ENCODE measurements at regions not wholly inside any gene's neighbourhood (a gene's known extent, or its start where the extent isn't known, plus 50 kb on each side); places are given as distances from the start of the nearest gene placed in this dataset.
"Not testable (repeated sequence)": the region's sequence is repeated elsewhere in the genome, so short reads cannot be mapped to it uniquely, and the experiment has no call there.

DNA sequence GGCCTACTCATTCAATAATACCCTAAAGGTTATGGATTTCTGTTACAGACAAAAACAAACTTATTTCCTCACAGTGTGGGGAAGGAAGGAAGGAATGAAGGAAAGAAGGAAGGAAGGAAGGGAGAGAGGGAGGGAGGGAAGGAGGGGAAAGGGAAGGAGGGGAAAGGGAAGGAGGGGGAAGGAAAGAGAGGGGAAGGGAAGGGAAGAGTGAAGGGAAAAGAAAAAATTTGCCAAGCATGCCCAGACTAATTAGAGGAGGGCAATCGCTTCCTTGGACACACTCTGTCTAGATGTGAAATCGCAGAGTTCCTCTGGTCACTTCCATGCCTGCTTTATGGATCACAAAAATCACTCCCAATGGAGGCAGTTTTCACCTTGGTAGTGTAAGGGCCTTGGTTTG, 570.1 kb upstream of the SOX9 start:
- Histone ChIP-seq H3K4me3 (ENCODE audit: insufficient read depth, low read depth, low read length) (no peak overlapping the region), H3K36me3 (ENCODE audit: control insufficient read depth, insufficient read depth, low read length) (no peaks in the 10 kb centered on the region), H3K4me1 (ENCODE audit: control insufficient read depth, insufficient read depth, low read length) (no peaks in the 10 kb centered on the region), H3K9me3 (ENCODE audit: control insufficient read depth, low read length) (no peaks in the 10 kb centered on the region), H3K27me3 (ENCODE audit: control insufficient read depth, insufficient read depth, low read length, poor library complexity, severe bottlenecking) (no peaks in the 10 kb centered on the region), H3K27ac (ENCODE audit: insufficient read depth, low read depth, low read length, poor library complexity, severe bottlenecking) (no peak overlapping the region)
- 95 to 96% methylated on average over 2 of the region's 2 CpGs for WGBS, 2 experiments

- Histone ChIP-seq H3K36me3 (ENCODE audit: control insufficient read depth, insufficient read depth, low read length) (no peaks in the 10 kb centered on the region), H3K27ac (ENCODE audit: insufficient read depth, low read depth, low read length, poor library complexity, severe bottlenecking) (no peak overlapping the region), H3K4me1 (ENCODE audit: control insufficient read depth, insufficient read depth, low read length) (no peaks in the 10 kb centered on the region), H3K9me3 (ENCODE audit: control insufficient read depth, low read length) (no peaks in the 10 kb centered on the region), H3K27me3 (ENCODE audit: control insufficient read depth, insufficient read depth, low read length, poor library complexity, severe bottlenecking) (no peaks in the 10 kb centered on the region), H3K4me3 (ENCODE audit: insufficient read depth, low read depth, low read length) (no peak overlapping the region)
- WGBS, 2 experiments, result 91 to 92% methylated on average over 5 of the region's 5 CpGs
These were observed 567.4 kb upstream of the SOX9 start for GRCh38 chr17:71553381-71553780.

DNA sequence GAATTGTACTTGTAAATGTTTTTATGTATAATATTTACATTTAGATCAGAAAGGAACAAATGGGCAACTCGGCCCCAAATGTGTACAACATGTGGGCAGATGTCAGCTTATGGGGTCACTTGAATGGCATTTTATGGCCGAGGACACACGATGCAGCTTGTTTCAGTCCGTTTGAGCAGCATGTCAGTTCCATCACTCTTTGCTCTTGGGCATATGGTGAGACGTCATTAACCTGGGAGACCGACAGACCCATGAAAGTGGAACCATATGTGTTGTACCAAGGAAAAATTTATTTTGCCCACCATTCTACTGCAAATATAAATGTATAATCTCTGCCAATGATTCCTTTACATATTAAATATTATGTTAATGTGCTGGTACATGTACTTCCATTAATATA, 561.9 kb upstream of the SOX9 start:
- Histone ChIP-seq H3K4me1 (ENCODE audit: control insufficient read depth, insufficient read depth, low read length) (no peaks in the 10 kb centered on the region), H3K4me3 (ENCODE audit: insufficient read depth, low read depth, low read length) (no peak overlapping the region), H3K27me3 (ENCODE audit: control insufficient read depth, insufficient read depth, low read length, poor library complexity, severe bottlenecking) (no peaks in the 10 kb centered on the region), H3K9me3 (ENCODE audit: control insufficient read depth, low read length) (no peaks in the 10 kb centered on the region), H3K27ac (ENCODE audit: insufficient read depth, low read depth, low read length, poor library complexity, severe bottlenecking) (no peak overlapping the region), H3K36me3 (ENCODE audit: control insufficient read depth, insufficient read depth, low read length) (no peaks in the 10 kb centered on the region)
- WGBS, 2 experiments, result 96% methylated on average over 6 of the region's 6 CpGs

- Histone ChIP-seq H3K27me3 (ENCODE audit: control insufficient read depth, insufficient read depth, low read length, poor library complexity, severe bottlenecking) (no peaks in the 10 kb centered on the region), H3K4me1 (ENCODE audit: control insufficient read depth, insufficient read depth, low read length) (no peaks in the 10 kb centered on the region), H3K27ac (ENCODE audit: insufficient read depth, low read depth, low read length, poor library complexity, severe bottlenecking) (no peak overlapping the region), H3K36me3 (ENCODE audit: control insufficient read depth, insufficient read depth, low read length) (no peaks in the 10 kb centered on the region), H3K9me3 (ENCODE audit: control insufficient read depth, low read length) (no peaks in the 10 kb centered on the region), H3K4me3 (ENCODE audit: insufficient read depth, low read depth, low read length) (no peak overlapping the region)
- 81 to 84% methylated on average over 1 of the region's 2 CpGs for WGBS, 2 experiments
These were observed 548.5 kb upstream of the SOX9 start for GRCh38 chr17:71572343-71572742.

DNA sequence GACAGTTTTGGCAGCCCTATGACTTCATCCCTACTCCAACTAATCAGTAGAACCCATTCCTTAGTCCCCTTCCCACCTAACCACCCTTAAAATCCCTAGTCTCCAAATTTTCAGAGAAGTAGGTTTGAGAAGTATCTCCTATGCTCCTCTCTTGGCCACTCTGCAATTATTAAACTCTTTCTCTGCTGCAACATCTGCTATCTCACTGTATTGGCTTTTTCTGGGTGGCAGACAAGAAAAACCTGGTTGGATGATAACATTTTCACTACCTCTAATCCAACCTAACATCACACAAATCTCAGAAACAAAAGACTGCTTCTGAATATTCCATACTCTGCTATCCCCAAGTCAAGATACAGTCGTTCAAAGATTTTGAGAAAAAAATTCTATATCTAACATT, 542.4 kb upstream of the SOX9 start:
- Histone ChIP-seq H3K4me3 (ENCODE audit: insufficient read depth, low read depth, low read length) (no peak overlapping the region), H3K27me3 (ENCODE audit: control insufficient read depth, insufficient read depth, low read length, poor library complexity, severe bottlenecking) (no peaks in the 10 kb centered on the region), H3K27ac (ENCODE audit: insufficient read depth, low read depth, low read length, poor library complexity, severe bottlenecking) (no peak overlapping the region), H3K9me3 (ENCODE audit: control insufficient read depth, low read length) (no peaks in the 10 kb centered on the region), H3K36me3 (ENCODE audit: control insufficient read depth, insufficient read depth, low read length) (no peaks in the 10 kb centered on the region), H3K4me1 (ENCODE audit: control insufficient read depth, insufficient read depth, low read length) (no peaks in the 10 kb centered on the region)
- WGBS, 2 experiments, result 90% methylated on average over 1 of the region's 1 CpG; no CpG with 5 or more reads in 1 of the 2 experiments

- H3K27ac ChIP-seq (ENCODE audit: insufficient read depth, low read depth, low read length, poor library complexity, severe bottlenecking), result no peak overlapping the region
- no peak overlapping the region for H3K4me3 ChIP-seq (ENCODE audit: insufficient read depth, low read depth, low read length)
- H3K9me3 ChIP-seq (ENCODE audit: control insufficient read depth, low read length), result no peaks in the 10 kb centered on the region
- H3K36me3 ChIP-seq (ENCODE audit: control insufficient read depth, insufficient read depth, low read length), result no peaks in the 10 kb centered on the region
- no peaks in the 10 kb centered on the region for H3K4me1 ChIP-seq (ENCODE audit: control insufficient read depth, insufficient read depth, low read length)
- no peaks in the 10 kb centered on the region for H3K27me3 ChIP-seq (ENCODE audit: control insufficient read depth, insufficient read depth, low read length, poor library complexity, severe bottlenecking)
These were observed 540.6 kb upstream of the SOX9 start for GRCh38 chr17:71580220-71580619.

DNA sequence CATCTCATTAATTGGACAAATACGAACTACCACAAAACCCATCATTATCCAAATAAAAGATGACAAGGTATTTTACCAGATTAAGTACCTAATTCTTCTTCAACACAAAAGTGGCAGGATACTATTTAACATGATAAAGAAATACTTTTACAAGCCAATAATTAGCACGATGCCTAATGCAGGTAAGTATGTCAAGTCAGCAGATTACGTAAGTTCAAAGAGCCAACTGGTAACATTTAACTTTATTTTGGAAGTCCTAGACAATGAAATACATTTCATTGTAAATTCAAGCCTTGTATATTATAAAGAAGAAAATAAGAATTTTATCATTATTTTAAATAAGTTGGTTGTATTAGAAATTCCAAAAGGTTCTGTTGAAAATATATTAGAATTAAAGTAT, 535.3 kb upstream of the SOX9 start:
- H3K36me3 ChIP-seq (ENCODE audit: control insufficient read depth, insufficient read depth, low read length), result no peaks in the 10 kb centered on the region
- H3K9me3 ChIP-seq (ENCODE audit: control insufficient read depth, low read length), result no peaks in the 10 kb centered on the region
- no peaks in the 10 kb centered on the region for H3K27me3 ChIP-seq (ENCODE audit: control insufficient read depth, insufficient read depth, low read length, poor library complexity, severe bottlenecking)
- H3K4me3 ChIP-seq (ENCODE audit: insufficient read depth, low read depth, low read length), result no peak overlapping the region
- WGBS, 2 experiments, result 83 to 89% methylated on average over 1 to 3 of the region's 3 CpGs
- H3K27ac ChIP-seq (ENCODE audit: insufficient read depth, low read depth, low read length, poor library complexity, severe bottlenecking), result no peak overlapping the region
- H3K4me1 ChIP-seq (ENCODE audit: control insufficient read depth, insufficient read depth, low read length), result no peaks in the 10 kb centered on the region

- Histone ChIP-seq H3K4me1 (ENCODE audit: control insufficient read depth, insufficient read depth, low read length) (no peaks in the 10 kb centered on the region), H3K9me3 (ENCODE audit: control insufficient read depth, low read length) (no peaks in the 10 kb centered on the region), H3K27me3 (ENCODE audit: control insufficient read depth, insufficient read depth, low read length, poor library complexity, severe bottlenecking) (no peaks in the 10 kb centered on the region), H3K27ac (ENCODE audit: insufficient read depth, low read depth, low read length, poor library complexity, severe bottlenecking) (no peak overlapping the region), H3K36me3 (ENCODE audit: control insufficient read depth, insufficient read depth, low read length) (no peaks in the 10 kb centered on the region), H3K4me3 (ENCODE audit: insufficient read depth, low read depth, low read length) (no peak overlapping the region)
These were observed 528.4 kb upstream of the SOX9 start for GRCh38 chr17:71592431-71592830.

- Histone ChIP-seq H3K9me3 (ENCODE audit: control insufficient read depth, low read length) (no peaks in the 10 kb centered on the region), H3K4me3 (ENCODE audit: insufficient read depth, low read depth, low read length) (no peak overlapping the region), H3K36me3 (ENCODE audit: control insufficient read depth, insufficient read depth, low read length) (no peaks in the 10 kb centered on the region), H3K27me3 (ENCODE audit: control insufficient read depth, insufficient read depth, low read length, poor library complexity, severe bottlenecking) (no peaks in the 10 kb centered on the region), H3K4me1 (ENCODE audit: control insufficient read depth, insufficient read depth, low read length) (no peaks in the 10 kb centered on the region), H3K27ac (ENCODE audit: insufficient read depth, low read depth, low read length, poor library complexity, severe bottlenecking) (no peak overlapping the region)
- 89 to 96% methylated on average over 1 of the region's 1 CpG for WGBS, 2 experiments
These were observed 527.7 kb upstream of the SOX9 start for GRCh38 chr17:71593078-71593477.

DNA sequence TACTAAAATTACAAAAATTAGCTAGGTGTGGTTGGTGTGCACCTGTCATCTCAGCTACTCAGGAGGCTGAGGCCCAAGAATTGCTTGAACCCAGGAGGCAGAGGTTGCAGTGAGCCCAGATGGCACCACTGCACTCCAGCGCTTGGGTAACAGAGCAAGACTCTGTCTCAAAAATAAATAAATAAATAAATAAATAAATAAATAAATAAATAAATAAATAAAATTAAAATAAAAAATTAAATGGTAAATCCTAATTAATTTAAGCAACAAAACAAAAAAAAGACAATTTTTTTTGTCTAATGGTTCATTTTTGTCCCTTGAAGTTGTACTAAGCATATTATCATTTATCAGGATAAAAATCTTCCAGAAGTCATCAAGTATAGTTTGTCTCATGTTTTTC, 521.2 kb upstream of the SOX9 start:
- not testable (repeated sequence) for H3K27me3 ChIP-seq (ENCODE audit: control insufficient read depth, insufficient read depth, low read length, poor library complexity, severe bottlenecking); H3K4me3 ChIP-seq (ENCODE audit: insufficient read depth, low read depth, low read length); H3K9me3 ChIP-seq (ENCODE audit: control insufficient read depth, low read length); H3K27ac ChIP-seq (ENCODE audit: insufficient read depth, low read depth, low read length, poor library complexity, severe bottlenecking); H3K4me1 ChIP-seq (ENCODE audit: control insufficient read depth, insufficient read depth, low read length); H3K36me3 ChIP-seq (ENCODE audit: control insufficient read depth, insufficient read depth, low read length)
- no CpG with 5 or more reads among the region's 1 CpG for WGBS, 2 experiments

DNA sequence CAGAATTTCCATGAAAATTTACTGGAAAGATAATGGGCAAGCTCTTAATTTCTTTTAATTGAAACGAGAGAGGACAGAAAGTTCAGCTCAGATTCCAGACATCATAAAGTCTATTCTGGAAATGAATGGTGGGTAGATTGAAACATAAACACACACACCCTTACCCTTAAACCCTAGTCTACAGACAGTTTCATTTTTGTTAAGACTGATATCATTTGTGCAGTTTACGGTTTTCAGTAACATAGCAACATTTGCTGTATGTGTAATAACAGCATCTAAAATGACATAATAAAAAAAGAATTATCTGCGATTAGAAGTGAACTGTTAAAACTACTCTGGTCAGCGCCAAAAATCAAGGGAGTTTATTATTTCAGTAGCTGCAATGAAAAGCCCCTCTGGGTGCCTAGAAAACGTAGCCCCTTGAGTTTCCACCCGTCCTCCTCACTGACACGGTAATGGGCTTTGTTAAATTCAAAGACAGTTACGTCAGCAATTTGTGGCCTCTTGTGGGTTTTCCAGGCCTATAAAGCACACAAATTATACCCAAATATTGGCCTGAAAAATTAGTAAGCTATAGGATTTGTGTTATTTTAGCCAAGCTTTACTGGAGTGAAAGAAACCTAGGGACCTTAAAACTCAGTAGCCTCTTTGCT, 520.6 kb upstream of the SOX9 start:
- no peak overlapping the region for H3K4me3 ChIP-seq (ENCODE audit: insufficient read depth, low read depth, low read length)
- H3K27ac ChIP-seq (ENCODE audit: insufficient read depth, low read depth, low read length, poor library complexity, severe bottlenecking), result no peak overlapping the region
- WGBS, 2 experiments, result 93 to 96% methylated on average over 7 to 8 of the region's 8 CpGs
- no peaks in the 10 kb centered on the region for H3K36me3 ChIP-seq (ENCODE audit: control insufficient read depth, insufficient read depth, low read length)
- H3K27me3 ChIP-seq (ENCODE audit: control insufficient read depth, insufficient read depth, low read length, poor library complexity, severe bottlenecking), result no peaks in the 10 kb centered on the region
- H3K4me1 ChIP-seq (ENCODE audit: control insufficient read depth, insufficient read depth, low read length), result no peaks in the 10 kb centered on the region
- peaks cover 2% of the 10 kb centered on the region for H3K9me3 ChIP-seq (ENCODE audit: control insufficient read depth, low read length)

Measured in ectodermal cell (in vitro differentiated cells).